T-cell (primary cell): ENCODE measurements at regions not wholly inside any gene's neighbourhood (a gene's known extent, or its start where the extent isn't known, plus 50 kb on each side); places are given as distances from the start of the nearest gene placed in this dataset.

Experiments
- ATAC-seq, 4 experiments: fragments of 200-7000 bp in 3 of 4; fragments of 150-1000 bp in 1 of 4; cut with Tn5 transposase; replicated peaks in 1 of 4; 1 replicate in 3 of 4; 2 replicates in 1 of 4; pipeline ENCODE4 v1.10.0; 2021; ENCODE audit warnings: moderate library complexity in 3 of 4, mild to moderate bottlenecking in 2 of 4, moderate number of reproducible peaks in 1 of 4
- CTCF ChIA-PET, 2 donors: fragments of 300-600 bp; sonication (Branson Sonifier 250); formaldehyde crosslinking; loops; one replicate each; lab custom pipeline; 2022; ENCODE audit warnings: antibody characterized with exemption in 2 of 2; lab: Charles Lee
- POLR2A ChIA-PET, 2 donors: fragments of 300-600 bp; sonication (Branson Sonifier 250); formaldehyde crosslinking; loops; one replicate each; lab custom pipeline; 2022; ENCODE audit warnings: antibody characterized with exemption in 2 of 2; lab: Charles Lee
- DNase-seq, 35 experiments: peaks; one replicate each; pipeline versions ENCODE4 v3.0.0 to v3.0.0-alpha.2; 2013 to 2023
- H3K27ac ChIP-seq: one replicate; pipeline ENCODE4 v1.5.1; 2013; ENCODE audit warnings: low read length
- H3K27me3 ChIP-seq, 2 experiments: replicated peaks in 1 of 2; 1 replicate in 1 of 2; 2 replicates in 1 of 2; pipeline versions ENCODE4 v1.6.1 to v1.7.0; 2013; ENCODE audit warnings: low read length in 1 of 2, mixed read lengths in 1 of 2; ENCODE audit not compliant: control insufficient read depth in 2 of 2, insufficient read depth in 2 of 2; ENCODE audit errors: extremely low read depth in 1 of 2
- H3K36me3 ChIP-seq, 2 donors: 1 replicate in 1 of 2; 2 replicates in 1 of 2; pipeline versions ENCODE4 v1.6.1 to v1.7.0; 2013; ENCODE audit warnings: low read length in 1 of 2; ENCODE audit not compliant: control insufficient read depth in 2 of 2, insufficient read depth in 1 of 2; ENCODE audit errors: extremely low read depth in 1 of 2
- H3K4me1 ChIP-seq, 2 experiments: 1 replicate in 1 of 2; 2 replicates in 1 of 2; pipeline versions ENCODE4 v1.6.1 to v1.7.0; 2013; ENCODE audit warnings: low read length in 2 of 2, mixed read lengths in 1 of 2; ENCODE audit not compliant: insufficient read depth in 2 of 2, control insufficient read depth in 1 of 2; ENCODE audit errors: extremely low read depth in 1 of 2
- H3K4me3 ChIP-seq, 2 donors: 1 replicate in 1 of 2; 2 replicates in 1 of 2; pipeline versions ENCODE4 v1.5.1 to v1.7.0; 2013; ENCODE audit warnings: mild to moderate bottlenecking in 2 of 2, low read length in 1 of 2, moderate library complexity in 1 of 2; ENCODE audit not compliant: control insufficient read depth in 1 of 2; ENCODE audit errors: extremely low read depth in 1 of 2
- H3K9me3 ChIP-seq: 2 replicates; pipeline ENCODE4 v1.7.0; 2013
- H3K27ac Mint-ChIP-seq, 2 donors: one replicate each; pipeline ENCODE4 v1.8.0; 2020 to 2021; ENCODE audit warnings: mild to moderate bottlenecking in 2 of 2, mixed read lengths in 2 of 2
- H3K27me3 Mint-ChIP-seq, 2 donors: one replicate each; pipeline ENCODE4 v1.8.0; 2021 to 2022; ENCODE audit warnings: mixed read lengths in 2 of 2
- H3K36me3 Mint-ChIP-seq: one replicate; pipeline ENCODE4 v1.8.0; 2021; ENCODE audit warnings: mixed read lengths
- H3K4me1 Mint-ChIP-seq, 3 donors: one replicate each; pipeline ENCODE4 v1.8.0; 2020 to 2022; ENCODE audit warnings: mixed read lengths in 3 of 3, mild to moderate bottlenecking in 1 of 3
- H3K4me3 Mint-ChIP-seq, 3 donors: one replicate each; pipeline ENCODE4 v1.8.0; 2020 to 2022; ENCODE audit warnings: mild to moderate bottlenecking in 3 of 3, mixed read lengths in 3 of 3, moderate library complexity in 3 of 3
- H3K9me3 Mint-ChIP-seq, 3 donors: one replicate each; pipeline ENCODE4 v1.8.0; 2020 to 2022; ENCODE audit warnings: mixed read lengths in 3 of 3
- WGBS: methylation state at CpG from one replicate; pipeline ENCODE4 v1.1.5; 2013; ENCODE audit warnings: missing lambda C conversion rate; ENCODE audit not compliant: insufficient coverage; 5-methylcytosine and 5-hydroxymethylcytosine counted together

DNA sequence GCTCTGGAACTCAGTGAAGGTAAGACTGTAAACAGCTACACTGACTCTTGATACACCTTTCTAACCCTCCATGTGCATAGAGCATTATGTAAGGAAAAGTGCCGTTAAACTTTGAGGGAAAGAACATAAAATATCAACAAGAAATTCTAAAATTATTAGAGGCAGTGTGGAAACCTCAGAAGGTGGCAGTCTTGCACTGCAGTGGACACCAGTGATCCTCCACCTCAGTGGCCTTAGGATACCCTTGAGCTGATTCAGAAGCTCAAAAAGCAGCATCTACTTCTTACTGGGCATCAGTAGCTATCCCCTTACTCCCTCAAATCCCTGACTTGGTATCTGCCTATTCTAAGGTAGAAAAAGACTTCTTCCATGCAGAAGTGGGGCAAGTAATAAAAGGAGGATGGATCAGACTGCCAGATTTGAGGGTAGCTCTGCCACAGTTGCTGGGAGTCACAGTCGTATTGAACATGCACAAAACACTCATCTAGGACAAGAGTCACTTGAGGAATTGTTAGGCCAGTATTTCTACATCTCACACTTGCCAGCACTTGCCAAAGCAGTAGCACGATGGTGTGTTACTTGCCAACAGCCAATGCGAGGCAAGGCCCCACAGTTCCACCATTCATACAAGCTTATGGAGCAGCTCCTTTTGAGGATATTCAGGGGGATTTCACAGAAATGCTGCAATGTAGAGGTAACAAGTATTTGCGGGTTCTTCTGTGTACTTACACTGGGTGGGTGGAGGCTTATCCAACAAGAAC lies 529.4 kb upstream of the TSPY4 start:
- WGBS, result 40% methylated on average over 1 of the region's 5 CpGs
- no peak overlapping the region for H3K4me3 ChIP-seq
- no peak overlapping the region for H3K27ac ChIP-seq
- H3K9me3 ChIP-seq, result no peaks in the 10 kb centered on the region
- no peak overlapping the region for H3K4me3 Mint-ChIP-seq
- H3K4me1 ChIP-seq, result no peaks in the 10 kb centered on the region
- no peak overlapping the region for H3K27ac Mint-ChIP-seq
- no peaks in the 10 kb centered on the region for H3K36me3 ChIP-seq
- ATAC-seq, result no peak
- H3K27me3 ChIP-seq, result no peaks in the 10 kb centered on the region
- DNase-seq, result no peak
- ChIA-PET POLR2A (no interaction called here), CTCF (no interaction called here)
- no peaks in the 10 kb centered on the region for H3K9me3 Mint-ChIP-seq
- no peaks in the 10 kb centered on the region for H3K4me1 Mint-ChIP-seq
- no peaks in the 10 kb centered on the region for H3K36me3 Mint-ChIP-seq
- no peaks in the 10 kb centered on the region for H3K27me3 Mint-ChIP-seq

DNA sequence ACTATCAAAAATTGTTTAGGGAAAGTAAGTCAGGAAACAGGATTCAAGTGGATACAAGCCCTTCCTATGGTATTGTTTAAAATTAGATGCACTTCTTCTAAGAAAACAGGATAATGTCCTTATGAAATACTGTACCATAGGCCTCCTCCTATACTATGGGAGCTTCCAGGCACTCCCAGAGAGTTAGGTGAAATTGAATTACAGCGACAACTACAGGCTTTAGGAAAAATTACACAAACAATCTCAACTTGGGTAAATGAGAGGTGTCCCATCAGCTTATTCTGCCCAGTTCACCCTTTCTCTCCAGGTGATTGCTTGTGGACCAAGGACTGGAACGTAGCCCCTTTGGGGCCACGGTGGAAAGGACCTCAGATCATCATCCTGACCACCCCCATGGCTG lies 528.7 kb upstream of the TSPY4 start:
- Mint-ChIP-seq H3K27me3 (no peaks in the 10 kb centered on the region), H3K4me3 (no peak overlapping the region), H3K9me3 (no peaks in the 10 kb centered on the region), H3K27ac (no peak overlapping the region), H3K4me1 (no peaks in the 10 kb centered on the region), H3K36me3 (no peaks in the 10 kb centered on the region)
- ChIA-PET POLR2A (no interaction called here), CTCF (no interaction called here)
- no peak overlapping the region for H3K27ac ChIP-seq
- DNase-seq (no peak), ATAC-seq (no peak)
- no CpG with 5 or more reads among the region's 3 CpGs for WGBS
- H3K9me3 ChIP-seq, result no peaks in the 10 kb centered on the region
- H3K36me3 ChIP-seq, result no peaks in the 10 kb centered on the region
- no peaks in the 10 kb centered on the region for H3K27me3 ChIP-seq
- H3K4me3 ChIP-seq, result no peak overlapping the region
- H3K4me1 ChIP-seq, result no peaks in the 10 kb centered on the region

- no peaks in the 10 kb centered on the region for H3K9me3 ChIP-seq
- WGBS, result no CpG with 5 or more reads among the region's 2 CpGs
- H3K4me3 ChIP-seq, result no peak overlapping the region
- CTCF ChIA-PET, result no interaction called here
- no peak overlapping the region for H3K27ac ChIP-seq
- Mint-ChIP-seq H3K4me1 (no peaks in the 10 kb centered on the region), H3K36me3 (no peaks in the 10 kb centered on the region), H3K27me3 (no peaks in the 10 kb centered on the region), H3K4me3 (no peak overlapping the region), H3K9me3 (no peaks in the 10 kb centered on the region), H3K27ac (no peak overlapping the region)
- no peaks in the 10 kb centered on the region for H3K36me3 ChIP-seq
- POLR2A ChIA-PET, result no interaction called here
- H3K27me3 ChIP-seq, result no peaks in the 10 kb centered on the region
- ATAC-seq (no peak), DNase-seq (no peak)
- no peaks in the 10 kb centered on the region for H3K4me1 ChIP-seq
These were observed 528.2 kb upstream of the TSPY4 start for GRCh38 chrY:8809076-8809475.

DNA sequence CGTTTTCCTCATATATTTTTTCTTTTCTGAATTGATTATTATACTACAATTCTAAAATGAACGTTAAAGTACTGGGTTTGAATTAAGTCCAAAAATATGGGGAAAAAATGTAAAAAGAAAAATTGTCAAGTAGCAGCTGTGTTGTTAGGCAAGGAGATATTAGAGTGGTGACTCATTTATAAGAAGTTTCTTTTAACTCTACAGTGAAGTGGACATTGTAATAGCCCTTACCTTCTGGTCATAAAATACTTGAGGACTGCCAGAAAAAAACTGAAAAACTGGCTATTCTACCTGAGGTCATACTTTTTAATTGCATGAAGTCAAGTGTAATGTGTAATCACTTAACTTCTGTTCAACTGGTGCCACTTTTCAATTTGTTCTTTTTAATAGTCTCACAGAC lies 523.1 kb upstream of the TSPY4 start:
- Mint-ChIP-seq H3K9me3 (no peaks in the 10 kb centered on the region), H3K27me3 (no peaks in the 10 kb centered on the region), H3K4me1 (no peaks in the 10 kb centered on the region), H3K4me3 (no peak overlapping the region), H3K36me3 (no peaks in the 10 kb centered on the region), H3K27ac (no peak overlapping the region)
- no peak for DNase-seq
- CTCF ChIA-PET, result no interaction called here
- Histone ChIP-seq H3K36me3 (no peaks in the 10 kb centered on the region), H3K27me3 (no peaks in the 10 kb centered on the region), H3K9me3 (no peaks in the 10 kb centered on the region), H3K27ac (no peak overlapping the region), H3K4me1 (no peaks in the 10 kb centered on the region), H3K4me3 (no peak overlapping the region)
- no peak for ATAC-seq
- POLR2A ChIA-PET, result no interaction called here
- WGBS, result no CpG with 5 or more reads among the region's 2 CpGs

- Mint-ChIP-seq H3K4me1 (no peaks in the 10 kb centered on the region), H3K27ac (no peak overlapping the region), H3K36me3 (no peaks in the 10 kb centered on the region), H3K4me3 (no peak overlapping the region), H3K27me3 (no peaks in the 10 kb centered on the region), H3K9me3 (no peaks in the 10 kb centered on the region)
- H3K27me3 ChIP-seq, result no peaks in the 10 kb centered on the region
- no peaks in the 10 kb centered on the region for H3K9me3 ChIP-seq
- DNase-seq (no peak), ATAC-seq (no peak)
- H3K4me1 ChIP-seq, result no peaks in the 10 kb centered on the region
- H3K27ac ChIP-seq, result no peak overlapping the region
- ChIA-PET CTCF (no interaction called here), POLR2A (no interaction called here)
- H3K36me3 ChIP-seq, result no peaks in the 10 kb centered on the region
- H3K4me3 ChIP-seq, result no peak overlapping the region
- WGBS, result no CpG with 5 or more reads among the region's 1 CpG
These were observed 521.6 kb upstream of the TSPY4 start for GRCh38 chrY:8815616-8816015.

DNA sequence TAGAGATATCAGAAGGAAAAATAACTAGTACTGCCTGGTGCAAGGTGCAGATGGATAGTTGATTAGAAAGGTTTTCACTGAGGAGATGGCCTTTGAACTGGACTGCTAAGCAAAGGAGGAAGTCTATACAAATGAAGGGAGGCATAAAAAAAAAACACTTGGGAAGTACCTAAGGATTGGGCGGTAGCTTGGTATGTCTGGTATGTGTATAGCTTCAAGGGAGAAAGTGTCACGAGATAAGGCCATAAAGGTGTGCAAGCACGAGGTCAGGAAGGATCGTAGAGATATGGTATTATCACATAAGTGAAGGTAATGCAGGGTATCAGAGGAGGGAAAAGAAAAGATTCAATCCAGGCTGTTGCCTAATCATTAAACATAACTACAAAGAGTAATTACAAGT lies 517.2 kb upstream of the TSPY4 start:
- H3K27me3 ChIP-seq, result no peaks in the 10 kb centered on the region
- ChIA-PET POLR2A (no interaction called here), CTCF (no interaction called here)
- DNase-seq (no peak), ATAC-seq (no peak)
- Mint-ChIP-seq H3K27ac (no peak overlapping the region), H3K36me3 (no peaks in the 10 kb centered on the region), H3K4me3 (no peak overlapping the region), H3K9me3 (peaks cover 0 to 4% (median 0%) of the 10 kb centered on the region in 3 donors), H3K4me1 (no peaks in the 10 kb centered on the region), H3K27me3 (no peaks in the 10 kb centered on the region)
- no peaks in the 10 kb centered on the region for H3K9me3 ChIP-seq
- H3K36me3 ChIP-seq, result no peaks in the 10 kb centered on the region
- no peak overlapping the region for H3K4me3 ChIP-seq
- no peak overlapping the region for H3K27ac ChIP-seq
- WGBS, result no CpG with 5 or more reads among the region's 4 CpGs
- no peaks in the 10 kb centered on the region for H3K4me1 ChIP-seq

- DNase-seq (no peak), ATAC-seq (no peak)
- Mint-ChIP-seq H3K4me1 (no peaks in the 10 kb centered on the region), H3K9me3 (peaks cover 0 to 4% (median 0%) of the 10 kb centered on the region in 3 donors), H3K4me3 (no peak overlapping the region), H3K36me3 (no peaks in the 10 kb centered on the region), H3K27ac (no peak overlapping the region), H3K27me3 (no peaks in the 10 kb centered on the region)
- Histone ChIP-seq H3K27me3 (no peaks in the 10 kb centered on the region), H3K27ac (no peak overlapping the region), H3K9me3 (no peaks in the 10 kb centered on the region), H3K36me3 (no peaks in the 10 kb centered on the region), H3K4me1 (no peaks in the 10 kb centered on the region), H3K4me3 (no peak overlapping the region)
- ChIA-PET CTCF (no interaction called here), POLR2A (no interaction called here)
- no CpG with 5 or more reads among the region's 1 CpG for WGBS
These were observed 516.2 kb upstream of the TSPY4 start for GRCh38 chrY:8821106-8821505.
